ENCODE measurements at regions not wholly inside any gene's neighbourhood (a gene's known extent, or its start where the extent isn't known, plus 50 kb on each side); places are given as distances from the start of the nearest gene placed in this dataset.

- DNase-seq: no peak
These were observed 108.1 kb upstream of the DIO3 start for GRCh38 chr14:101453225-101453624.

GRCh38 chr14:101454229-101454628 lies 107.1 kb upstream of the DIO3 start:
- no peak for DNase-seq

DNA sequence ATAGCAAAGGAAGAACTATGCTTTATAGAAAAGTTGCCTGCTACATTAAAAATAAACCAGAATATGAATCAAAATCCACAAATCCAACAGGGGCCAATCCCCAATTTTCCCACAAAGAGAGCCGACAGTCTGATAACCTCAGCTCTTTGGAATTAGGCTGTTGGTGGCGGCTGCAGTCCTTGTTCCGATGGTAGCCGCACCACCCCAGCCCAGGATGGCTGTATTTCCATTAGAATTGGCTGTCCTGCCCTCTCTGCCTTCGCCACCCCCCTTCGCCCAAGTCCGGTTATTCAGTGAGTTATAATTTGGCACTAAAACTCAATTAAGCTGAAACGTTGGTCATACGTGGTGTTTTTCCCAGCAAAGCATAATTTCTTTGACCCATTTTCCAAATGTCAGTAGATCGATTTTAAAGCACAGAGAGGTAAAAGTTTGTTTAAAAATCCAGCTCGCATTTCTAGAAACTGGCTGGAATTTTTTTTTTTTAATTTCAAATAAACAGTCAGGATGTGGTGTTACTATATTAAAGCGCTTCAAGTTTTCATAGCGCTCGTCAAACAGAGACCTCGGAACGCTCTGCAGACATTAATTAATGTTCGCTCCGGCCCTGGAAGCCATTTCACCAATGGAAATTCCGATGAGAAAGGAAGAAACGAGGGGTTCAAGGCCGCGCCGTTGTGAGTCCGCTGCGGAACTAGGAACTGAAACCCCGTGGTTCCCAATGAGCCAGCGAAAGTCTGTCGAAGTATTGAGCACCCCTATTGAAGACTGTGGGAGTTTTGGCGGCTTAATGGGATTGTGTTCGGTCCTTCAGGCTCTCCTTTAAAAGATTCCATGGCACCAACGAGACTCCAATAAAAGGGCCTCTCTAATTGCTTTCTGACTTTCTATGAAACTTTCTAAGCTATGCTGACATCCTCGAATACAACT lies 104.8 kb upstream of the DIO3 start:
- no peak for DNase-seq

DNA sequence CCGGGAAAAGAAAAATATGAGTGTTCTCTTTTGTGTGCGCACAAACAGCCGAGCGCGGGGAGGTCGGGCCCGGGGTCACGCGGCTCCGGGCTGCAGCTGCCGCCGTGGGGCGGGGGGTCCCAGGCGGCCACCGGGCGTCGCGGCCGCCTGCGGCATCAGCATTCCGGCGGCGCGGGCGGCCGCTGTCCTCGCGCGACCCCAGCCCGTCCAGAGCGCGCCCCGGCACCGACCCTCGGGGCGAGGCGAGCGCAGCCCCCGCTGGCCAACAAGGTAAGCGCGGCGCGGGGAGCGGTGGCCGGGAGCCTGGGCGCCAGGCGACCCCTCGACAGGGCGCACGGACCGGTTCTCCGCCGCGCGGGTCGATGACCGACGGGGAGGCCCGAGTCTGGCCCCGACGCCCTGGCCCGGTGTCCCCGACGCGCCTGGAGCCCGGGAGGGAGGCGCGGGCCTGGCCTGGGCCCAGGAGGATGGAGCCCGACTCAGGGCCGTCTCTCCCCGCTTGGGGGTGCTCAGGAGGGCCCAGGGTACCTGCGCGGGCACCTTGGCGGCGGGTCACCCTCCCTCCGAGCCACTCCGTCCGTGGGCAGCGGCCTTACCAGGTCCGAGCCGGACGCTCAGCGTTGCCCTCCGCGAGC lies 103.9 kb upstream of the DIO3 start:
- DNase-seq: no peak

GRCh38 chr14:101457936-101458740 lies 103.2 kb upstream of the DIO3 start:
- DNase-seq: no peak

DNA sequence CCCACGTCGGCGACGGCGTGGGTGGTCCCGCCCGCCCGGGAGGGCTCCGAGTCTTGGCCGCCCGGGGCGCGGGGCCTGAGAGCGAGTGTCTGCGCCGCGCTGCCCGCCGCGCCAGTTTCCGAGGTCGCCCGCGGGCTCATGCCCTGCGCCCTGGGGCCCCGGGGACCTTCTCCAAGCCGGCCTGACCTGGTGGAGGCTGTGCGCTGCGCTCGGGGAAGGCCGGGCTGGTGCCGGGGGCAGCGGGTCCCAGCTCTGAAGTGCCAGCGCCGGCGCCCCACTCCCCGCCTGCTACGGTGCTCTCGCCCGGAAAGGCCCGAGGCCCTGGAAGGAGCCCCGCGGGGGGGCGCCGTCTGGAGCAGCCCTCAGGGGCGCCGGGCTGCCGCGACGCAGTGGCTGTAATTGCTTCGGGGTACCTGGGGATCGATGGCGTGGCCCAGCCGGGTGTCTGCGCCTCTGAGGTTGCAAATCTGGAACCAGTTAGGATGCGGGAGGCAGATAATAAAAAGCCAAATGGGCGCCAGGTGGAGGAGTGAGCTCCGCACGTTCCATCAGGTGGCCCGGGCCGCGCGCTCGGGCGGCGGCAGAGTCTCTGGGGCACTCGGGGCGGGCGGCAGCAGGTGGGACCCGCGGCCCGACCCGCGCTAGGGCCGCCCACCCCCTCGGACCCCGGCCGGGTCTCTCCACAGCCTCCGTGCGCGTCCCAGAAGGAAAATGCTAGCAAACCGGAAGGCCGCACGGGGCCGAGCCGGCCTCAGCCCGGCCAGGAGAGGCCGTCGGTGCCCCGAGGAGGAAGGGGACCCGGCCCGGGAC lies 102.3 kb upstream of the DIO3 start:
- DNase-seq: no peak

- no peak for DNase-seq
These were observed 101.8 kb upstream of the DIO3 start for GRCh38 chr14:101459551-101459900.

DNA sequence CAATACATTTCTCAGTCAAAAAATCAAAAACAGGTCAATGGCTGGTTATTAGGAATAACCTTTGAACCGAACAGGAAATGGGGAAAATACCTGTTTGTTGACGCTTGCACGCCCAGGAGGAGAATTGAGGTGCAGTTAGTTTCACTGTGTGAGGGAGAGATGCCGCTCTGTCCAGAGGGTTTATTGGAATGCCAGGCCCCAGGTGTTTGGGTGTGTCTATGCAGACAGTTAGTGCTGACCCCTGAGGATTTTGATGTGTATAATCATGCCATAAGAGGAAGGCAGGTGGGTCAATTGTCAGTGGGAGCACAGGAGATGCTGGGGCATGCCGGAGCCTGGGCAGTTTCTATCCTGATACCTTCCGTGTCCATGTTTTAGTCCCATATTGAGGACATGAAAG lies 100.8 kb upstream of the DIO3 start:
- DNase-seq: no peak

- no peak for DNase-seq
These were observed 100.1 kb upstream of the DIO3 start for GRCh38 chr14:101460986-101461750.

GRCh38 chr14:101461891-101462290 lies 99.4 kb upstream of the DIO3 start:
- DNase-seq: no peak

- DNase-seq: no peak
These were observed 98.3 kb upstream of the DIO3 start for GRCh38 chr14:101462726-101463565.

DNA sequence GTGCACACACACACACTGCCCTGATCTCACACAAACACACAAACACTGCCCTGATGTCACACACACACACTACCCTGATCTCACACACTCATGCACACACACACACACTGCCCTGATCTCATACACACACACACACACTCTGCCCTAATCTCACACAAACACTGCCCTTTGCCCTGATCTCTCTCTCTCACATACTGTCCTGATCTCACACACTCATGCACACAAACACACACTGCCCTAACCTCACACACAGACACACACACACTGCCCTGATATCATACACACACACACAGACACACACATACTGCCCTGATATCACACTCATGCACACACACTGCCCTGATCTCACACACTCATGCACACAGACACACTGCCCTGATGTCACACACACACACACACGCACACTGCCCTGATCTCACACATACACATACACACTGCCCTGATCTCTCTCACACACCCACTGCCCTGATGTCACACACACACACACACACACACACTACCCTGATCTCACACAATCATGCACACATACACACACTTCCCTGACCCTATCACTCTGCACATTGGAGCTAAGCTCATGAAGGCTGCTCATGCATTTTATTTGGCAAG lies 97.6 kb upstream of the DIO3 start:
- DNase-seq: no peak

GRCh38 chr14:101464310-101464983 lies 96.8 kb upstream of the DIO3 start:
- DNase-seq: no peak

DNA sequence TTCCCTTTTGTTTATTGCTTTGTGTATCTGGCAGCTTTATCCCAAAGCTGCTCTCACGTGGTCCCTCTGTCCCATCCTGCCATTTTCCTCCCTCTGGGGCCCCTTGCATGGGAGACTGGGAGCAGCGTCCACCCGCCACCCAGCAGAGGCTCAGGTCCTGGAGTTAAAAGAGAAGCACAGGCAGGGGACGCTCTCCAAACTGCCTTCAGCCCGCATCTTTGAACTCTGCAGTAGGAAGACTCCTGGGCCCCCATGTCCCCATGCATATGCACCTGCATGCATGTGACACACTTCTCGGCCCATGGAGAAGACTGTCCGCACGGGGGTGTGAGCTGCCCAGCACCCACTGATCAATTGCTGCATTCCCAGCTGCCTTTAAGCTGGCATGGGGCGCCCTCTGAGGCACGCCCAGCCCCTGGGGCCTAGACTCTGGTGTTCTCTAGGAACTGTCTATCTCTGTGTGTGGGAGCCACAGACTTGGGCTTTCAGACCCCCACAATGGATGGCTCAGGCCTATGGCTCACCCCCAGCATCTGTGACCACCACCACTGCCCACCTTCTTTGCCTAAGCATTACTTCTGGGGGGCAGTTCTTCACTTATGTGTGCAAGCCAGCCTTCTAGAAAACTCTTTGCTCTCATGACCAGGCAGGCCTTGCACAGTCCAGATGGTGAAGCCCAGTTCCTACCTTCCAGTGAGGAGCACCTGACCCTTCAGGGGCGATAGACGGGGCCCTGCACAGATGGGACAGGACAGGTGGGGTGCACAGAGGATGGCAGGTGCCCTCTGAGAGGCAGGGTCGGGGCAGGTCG lies 96.1 kb upstream of the DIO3 start:
- DNase-seq: no peak

GRCh38 chr14:101465795-101466448 lies 95.4 kb upstream of the DIO3 start:
- DNase-seq: no peak

DNA sequence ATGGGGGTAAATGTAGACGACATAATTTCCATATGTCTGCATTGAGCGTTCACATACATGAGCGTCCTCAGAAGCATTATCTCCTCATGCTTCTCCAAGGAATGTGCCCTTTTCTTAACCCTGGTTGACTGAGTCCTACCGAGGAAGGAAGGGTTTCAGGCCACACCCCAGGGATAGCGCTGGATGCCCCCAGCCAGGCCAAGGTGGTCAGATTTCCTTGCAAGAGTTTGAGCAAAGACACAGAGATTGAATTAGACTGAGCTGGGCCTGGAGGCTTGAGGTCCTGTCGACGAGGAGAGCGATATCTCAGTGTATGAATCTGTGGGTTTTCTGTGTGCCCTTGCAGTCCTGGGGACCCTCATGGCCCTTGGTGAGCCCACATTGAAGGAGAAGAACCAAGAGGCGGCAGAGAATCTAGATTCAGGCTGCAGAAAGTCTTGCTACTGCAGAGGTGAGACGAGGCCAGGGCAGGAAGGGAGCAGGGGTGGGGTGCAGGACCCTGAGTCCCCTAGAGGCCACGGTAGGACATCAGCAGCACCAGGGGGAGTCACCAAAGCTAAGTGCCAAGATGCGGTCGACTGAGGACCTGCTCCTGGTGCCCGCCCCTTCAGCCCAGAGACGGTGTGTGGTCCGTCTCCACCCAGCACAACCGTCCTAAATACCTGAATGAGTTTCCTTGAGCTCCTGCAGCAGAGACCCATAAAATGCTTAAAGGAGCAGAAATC lies 94.7 kb upstream of the DIO3 start:
- no peak for DNase-seq

All from tongue (tissue), 1 donor.